GM20000 (cell line): ENCODE measurements at regions not wholly inside any gene's neighbourhood (a gene's known extent, or its start where the extent isn't known, plus 50 kb on each side); places are given as distances from the start of the nearest gene placed in this dataset.

Experiments
- DNase-seq: peaks from one replicate; pipeline ENCODE4 v3.0.0; 2012; ENCODE audit warnings: low spot score
- CTCF ChIP-seq: IDR thresholded peaks from 2 replicates; pipeline ENCODE4 v1.5.1; 2012; ENCODE audit warnings: mild to moderate bottlenecking, control low read depth; ENCODE audit errors: extremely low read depth, missing control alignments

DNA sequence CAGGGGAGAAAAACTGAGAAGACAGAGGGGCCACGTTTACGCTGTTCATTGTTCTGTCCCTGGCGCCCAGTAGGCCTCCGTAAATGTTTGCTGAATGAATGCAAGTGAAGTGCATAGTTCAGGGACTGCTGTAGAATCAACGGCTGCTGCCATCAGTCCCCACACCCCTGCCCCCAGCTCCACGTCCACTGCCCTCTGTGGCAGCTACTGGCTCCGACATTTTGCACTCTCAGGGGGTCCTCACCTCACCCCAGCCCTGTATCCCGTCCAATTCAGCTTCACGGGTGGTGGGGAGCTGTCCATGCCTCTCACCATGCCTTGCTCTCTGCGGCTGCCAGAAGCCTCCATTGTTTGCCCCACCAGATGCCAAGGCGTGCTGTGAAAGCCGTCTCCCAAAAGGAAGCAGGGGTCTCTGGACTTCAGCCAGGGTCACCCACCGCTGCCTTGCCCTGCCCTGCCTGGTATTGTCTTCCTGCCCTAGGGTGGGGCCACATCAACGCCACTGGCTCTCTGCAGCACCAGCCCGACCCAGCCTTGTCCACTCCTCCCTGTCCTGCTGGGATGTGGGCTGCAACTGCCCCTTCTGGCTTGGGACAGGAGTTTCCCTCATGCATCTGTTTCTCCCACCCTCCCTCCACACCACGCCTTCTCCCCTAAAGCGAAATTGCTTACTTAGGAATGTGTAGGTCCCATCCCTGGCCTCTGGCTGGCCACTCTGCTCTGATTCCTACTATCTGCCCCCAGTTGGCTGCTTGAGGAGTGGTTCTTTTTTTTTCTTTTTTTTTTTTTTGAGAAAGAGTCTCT lies 86.0 kb downstream of the RHOB start:
- no peak for TF ChIP-seq CTCF
- no peak for DNase-seq

DNA sequence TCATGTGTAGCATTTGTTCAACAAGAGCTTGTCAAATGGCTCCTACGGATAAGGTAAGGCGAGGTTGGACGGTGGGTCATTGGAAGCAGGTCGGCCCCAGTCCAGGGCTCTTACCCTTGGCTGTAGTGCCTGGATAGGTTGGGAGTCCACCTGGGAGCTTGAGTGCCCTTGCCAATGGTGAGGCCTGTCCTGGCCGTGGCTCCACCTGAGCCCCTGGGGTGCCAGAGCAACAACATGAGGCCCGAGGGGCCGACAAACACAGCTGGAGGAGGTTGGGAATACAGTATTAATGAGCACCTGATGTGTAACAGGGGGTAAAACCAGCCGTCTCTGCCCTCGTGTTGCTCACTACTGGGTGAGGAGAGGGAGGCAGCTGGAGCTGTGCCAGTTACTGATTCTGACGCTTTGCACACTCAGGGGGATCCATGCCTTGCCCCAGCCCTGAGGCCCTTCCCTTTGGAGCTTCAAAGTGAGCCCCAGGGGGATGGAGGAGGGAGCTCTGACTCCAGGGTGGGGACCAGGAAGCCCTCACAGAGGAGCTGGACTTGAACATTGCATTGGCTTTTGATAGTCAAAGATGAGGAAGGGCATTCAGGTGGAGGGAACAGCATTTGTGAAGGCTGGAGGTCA lies 87.2 kb downstream of the RHOB start:
- no peak for TF ChIP-seq CTCF
- DNase-seq: no peak

GRCh38 chr2:20534913-20535801 lies 88.3 kb downstream of the RHOB start:
- DNase-seq: no peak
- TF ChIP-seq CTCF: no peak

DNA sequence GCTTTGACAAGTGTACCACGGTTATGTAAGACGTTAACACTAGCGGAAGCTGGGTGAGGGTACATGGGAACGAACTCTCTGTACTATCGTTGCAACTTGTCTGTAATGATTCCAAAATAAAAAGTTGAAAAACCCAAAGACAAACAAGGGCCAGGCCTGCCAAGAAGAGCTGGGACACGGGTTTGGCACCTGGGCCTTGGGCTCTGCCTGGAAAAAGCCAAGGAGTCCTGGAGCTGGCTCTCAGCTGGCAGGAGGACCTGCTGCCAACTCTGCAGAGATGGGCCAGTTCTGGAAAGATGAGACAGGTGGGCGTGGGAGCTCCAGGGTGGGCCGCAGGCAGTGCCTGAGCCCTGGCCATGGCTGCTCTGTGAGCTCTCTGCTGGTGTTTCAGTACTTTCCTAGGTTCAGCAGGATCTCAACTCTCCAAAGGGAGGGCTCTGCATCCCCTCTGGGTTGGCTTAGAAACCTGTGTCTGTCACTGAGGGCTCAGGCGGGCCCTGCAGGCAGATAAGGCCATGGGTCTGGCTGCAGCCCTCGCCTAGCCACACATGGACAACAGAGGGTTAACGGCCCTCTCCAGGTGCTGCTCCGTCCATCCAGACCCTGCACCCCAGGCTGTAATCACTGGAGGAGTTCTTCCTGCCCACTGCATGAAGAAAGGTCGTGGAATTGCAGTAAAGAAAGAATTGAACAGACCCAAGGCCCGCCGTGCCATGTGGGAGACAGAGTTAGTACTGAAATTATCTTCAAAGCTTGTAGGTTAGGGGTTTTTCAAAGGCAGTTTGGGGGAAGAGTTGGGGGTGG lies 89.9 kb downstream of the RHOB start:
- DNase-seq: no peak
- no peak for TF ChIP-seq CTCF

GRCh38 chr2:20537423-20538307 lies 90.8 kb downstream of the RHOB start:
- no peak for DNase-seq
- no peak for TF ChIP-seq CTCF
